ENCODE measurements at regions not wholly inside any gene's neighbourhood (a gene's known extent, or its start where the extent isn't known, plus 50 kb on each side); places are given as distances from the start of the nearest gene placed in this dataset.

- TF ChIP-seq CTCF (conservative IDR thresholded peaks at IDR 0.05) (no peak), ZFX (IDR thresholded peaks at IDR 0.05) (no peak)
These were observed 229.4 kb upstream of the POU3F1 start for GRCh38 chr1:38275960-38276359.
